GM19372 (cell line): ENCODE measurements at regions not wholly inside any gene's neighbourhood (a gene's known extent, or its start where the extent isn't known, plus 50 kb on each side); places are given as distances from the start of the nearest gene placed in this dataset.
"Not testable (repeated sequence)": the region's sequence is repeated elsewhere in the genome, so short reads cannot be mapped to it uniquely, and the experiment has no call there.

Source experiments
- ATAC-seq: cut with Tn5 transposase; IDR thresholded peaks from one replicate; pipeline ENCODE4 v1.9.1; 2021; ENCODE audit warnings: mild to moderate bottlenecking, low read depth, moderate library complexity; ENCODE audit not compliant: unreplicated experiment

DNA sequence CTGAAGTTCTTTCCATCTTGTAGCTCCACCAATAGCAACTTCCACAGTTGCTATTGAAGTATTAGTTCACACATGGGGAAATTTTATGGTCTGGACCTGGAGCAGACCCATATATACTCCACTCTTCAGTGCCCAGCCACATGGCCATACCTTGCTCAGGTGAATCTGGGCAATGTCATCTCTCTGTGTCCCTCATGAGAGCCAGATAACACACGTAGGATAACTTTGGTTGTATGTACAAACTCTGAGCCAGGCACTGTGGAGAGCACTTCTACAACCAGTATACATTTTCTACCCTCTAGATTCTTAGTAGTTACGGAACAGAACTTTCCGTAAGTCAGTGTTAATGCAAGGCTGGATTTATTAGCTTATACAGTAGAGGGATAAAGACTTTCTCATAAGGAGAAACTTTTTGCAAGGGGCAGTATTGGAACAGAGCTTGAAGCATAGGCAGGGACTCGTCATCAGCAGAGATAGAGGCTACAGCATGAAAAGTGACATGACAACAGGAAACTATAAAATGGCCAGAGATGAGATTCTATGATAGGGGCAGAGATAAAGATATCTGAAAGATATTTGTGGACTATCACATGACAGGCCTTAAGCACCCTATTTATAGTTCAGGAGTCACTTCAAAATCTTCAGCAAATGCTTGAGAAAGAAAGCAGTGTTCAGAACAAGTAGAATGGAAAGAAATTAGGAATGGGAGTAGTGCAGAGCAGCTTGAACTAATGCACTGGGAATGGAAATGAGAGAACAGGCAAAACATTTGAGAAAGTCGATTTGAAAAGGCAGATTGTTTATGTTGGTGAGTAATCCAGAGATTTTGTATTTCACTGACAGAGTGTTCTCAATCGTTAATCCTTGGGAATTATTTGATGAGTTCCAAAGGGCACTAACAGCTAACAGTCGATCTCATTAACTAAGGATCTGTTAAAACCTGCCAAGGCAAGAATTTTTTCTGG lies 481.8 kb downstream of the USP25 start:
- ATAC-seq: no peak

DNA sequence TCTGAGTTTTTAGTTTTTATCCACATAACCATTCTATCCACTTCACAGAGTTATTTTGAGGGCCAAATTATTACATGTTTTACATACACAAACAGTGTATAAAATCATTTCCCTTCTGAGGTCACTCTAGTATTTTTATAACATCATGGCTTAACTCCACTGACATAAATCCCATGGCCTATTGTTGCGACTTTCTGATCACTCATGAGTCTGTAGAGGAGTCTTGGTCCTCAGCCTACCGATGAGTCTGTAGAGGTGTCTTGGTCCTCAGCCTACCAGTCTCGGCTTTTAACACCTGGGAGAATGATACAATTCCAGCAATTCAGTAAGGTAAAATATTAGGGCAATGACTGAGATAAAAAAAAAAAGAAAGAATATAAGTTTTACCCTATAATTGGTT lies 483.7 kb downstream of the USP25 start:
- no peak for ATAC-seq

DNA sequence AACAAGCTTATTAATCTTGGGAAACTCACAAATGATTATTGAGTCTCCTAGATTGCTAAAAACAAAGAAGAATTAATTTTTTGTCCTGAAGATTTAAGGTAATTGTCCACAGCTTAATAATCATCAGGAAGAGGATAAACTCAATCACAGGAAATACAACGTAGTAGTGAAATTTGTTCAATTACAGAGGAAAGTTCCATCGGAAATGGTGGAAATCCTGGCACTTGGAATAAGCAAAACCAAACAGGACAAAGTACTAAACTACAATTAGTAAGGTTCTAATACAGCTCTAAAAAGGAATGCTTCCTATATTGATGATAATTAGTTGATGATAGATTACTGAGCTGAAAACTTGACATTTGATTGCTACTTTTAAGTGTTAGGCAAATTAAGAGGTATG lies 485.4 kb downstream of the USP25 start:
- ATAC-seq: no peak

DNA sequence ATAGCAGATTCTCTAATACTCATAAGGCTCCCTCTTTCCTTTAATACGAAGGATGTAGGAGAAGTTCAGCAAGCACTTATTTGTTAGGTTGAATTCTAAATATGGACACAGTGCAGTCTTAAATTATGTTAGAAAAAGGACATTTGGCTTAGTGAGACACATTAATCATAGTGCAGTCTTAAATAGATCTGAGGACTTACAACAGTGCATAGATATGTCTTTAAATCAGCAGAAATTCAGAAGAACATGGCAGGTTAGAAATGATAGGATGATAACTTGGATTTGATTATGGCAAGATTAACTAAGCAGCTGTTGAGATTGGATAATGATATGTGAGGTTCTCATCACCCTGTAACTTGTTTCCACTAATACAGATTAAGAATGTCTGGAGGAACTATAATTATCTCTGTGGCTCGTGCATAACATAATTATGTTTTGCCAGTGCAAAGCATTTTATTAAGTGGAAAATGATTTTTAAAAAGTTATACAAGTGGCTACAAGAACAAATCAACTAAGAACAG lies 485.9 kb downstream of the USP25 start:
- ATAC-seq: no peak

DNA sequence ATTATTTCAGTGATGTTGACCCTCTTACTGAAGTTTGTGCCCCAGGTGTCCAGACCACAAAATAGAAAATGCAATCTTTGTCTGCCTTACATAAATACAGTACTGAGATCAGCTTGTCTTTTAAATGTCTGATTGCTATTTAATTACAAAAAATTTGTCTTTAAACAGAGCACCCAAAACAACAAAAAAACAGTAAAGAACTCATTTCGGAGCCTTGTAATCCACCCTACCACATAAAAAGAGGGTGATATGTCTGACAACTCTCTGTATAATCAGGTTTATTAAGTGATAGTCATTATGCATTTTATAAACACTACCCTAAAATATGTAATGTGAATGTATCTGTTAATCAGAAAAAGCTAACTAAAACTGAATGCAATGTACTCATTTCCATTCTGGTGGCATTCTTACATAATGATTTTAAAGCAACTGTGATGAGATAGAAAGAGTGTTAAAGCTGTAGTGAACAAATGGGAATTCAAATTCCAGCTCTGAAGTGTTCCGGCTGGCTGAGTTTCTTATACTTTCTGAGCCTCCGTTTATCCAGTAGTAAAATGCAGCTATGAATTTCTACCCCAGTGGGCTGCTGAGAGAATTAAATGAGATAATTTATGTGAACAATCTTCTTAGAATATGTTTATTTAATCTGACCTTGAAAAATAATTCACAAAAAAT lies 486.6 kb downstream of the USP25 start:
- no peak for ATAC-seq

GRCh38 chr21:16218682-16219343 lies 489.0 kb downstream of the USP25 start:
- no peak for ATAC-seq

GRCh38 chr21:16224756-16225155 lies 495.0 kb downstream of the USP25 start:
- not testable (repeated sequence) for ATAC-seq

DNA sequence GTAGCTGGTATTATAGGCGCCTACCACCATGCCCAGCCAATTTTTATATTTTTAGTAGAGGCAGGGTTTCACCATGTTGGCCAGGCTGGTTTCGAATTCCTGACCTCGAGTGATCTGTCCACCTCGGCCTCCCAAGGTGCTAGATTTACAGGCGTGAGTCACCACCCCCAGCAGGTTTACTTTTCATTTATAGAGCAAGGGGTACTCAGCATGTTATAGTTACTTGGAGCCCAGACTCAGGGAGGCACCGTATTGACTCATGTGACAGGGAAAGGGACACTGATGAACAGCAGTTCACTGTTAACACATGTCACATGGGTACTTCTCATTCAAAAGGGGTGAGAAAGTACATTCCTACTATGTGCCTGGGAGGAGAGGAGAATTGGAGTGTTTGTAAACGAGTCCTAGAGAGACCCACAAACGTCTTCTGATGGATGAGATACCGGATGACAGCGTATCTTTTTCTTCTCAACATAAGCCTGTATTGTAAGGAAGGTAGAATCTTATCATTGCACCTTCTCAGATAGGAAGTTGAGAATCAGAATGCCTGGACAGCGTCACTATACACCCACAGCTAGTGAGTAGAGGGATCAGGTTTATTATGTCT lies 510.0 kb downstream of the USP25 start:
- ATAC-seq: no peak

GRCh38 chr21:16241016-16241415 lies 511.2 kb downstream of the USP25 start:
- no peak for ATAC-seq

GRCh38 chr21:16241479-16241963 lies 511.7 kb downstream of the USP25 start:
- ATAC-seq: no peak

- ATAC-seq: no peak
Measured at GRCh38 chr21:16243396-16243795, 513.6 kb downstream of the USP25 start.

- no peak for ATAC-seq
Measured at GRCh38 chr21:16248705-16249104, 518.9 kb downstream of the USP25 start.

DNA sequence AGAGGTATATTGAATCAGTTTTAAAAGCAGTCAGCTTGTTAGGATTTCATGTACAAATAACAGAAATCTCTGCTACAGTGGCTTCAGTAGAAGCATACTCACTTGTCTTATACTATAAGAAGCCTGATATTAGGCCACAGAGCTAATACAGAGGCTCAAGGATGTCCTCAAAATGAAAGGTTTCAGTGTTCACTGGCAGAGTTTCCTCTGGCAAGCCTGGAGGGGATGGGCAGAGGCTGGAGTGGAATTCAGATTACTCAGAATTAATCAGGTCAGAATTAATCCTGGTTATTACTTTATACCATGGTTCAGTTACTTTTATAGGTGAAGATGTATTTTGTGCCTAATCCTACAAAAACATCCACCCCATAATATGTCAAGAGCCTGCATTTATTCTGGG lies 520.5 kb downstream of the USP25 start:
- ATAC-seq: no peak

DNA sequence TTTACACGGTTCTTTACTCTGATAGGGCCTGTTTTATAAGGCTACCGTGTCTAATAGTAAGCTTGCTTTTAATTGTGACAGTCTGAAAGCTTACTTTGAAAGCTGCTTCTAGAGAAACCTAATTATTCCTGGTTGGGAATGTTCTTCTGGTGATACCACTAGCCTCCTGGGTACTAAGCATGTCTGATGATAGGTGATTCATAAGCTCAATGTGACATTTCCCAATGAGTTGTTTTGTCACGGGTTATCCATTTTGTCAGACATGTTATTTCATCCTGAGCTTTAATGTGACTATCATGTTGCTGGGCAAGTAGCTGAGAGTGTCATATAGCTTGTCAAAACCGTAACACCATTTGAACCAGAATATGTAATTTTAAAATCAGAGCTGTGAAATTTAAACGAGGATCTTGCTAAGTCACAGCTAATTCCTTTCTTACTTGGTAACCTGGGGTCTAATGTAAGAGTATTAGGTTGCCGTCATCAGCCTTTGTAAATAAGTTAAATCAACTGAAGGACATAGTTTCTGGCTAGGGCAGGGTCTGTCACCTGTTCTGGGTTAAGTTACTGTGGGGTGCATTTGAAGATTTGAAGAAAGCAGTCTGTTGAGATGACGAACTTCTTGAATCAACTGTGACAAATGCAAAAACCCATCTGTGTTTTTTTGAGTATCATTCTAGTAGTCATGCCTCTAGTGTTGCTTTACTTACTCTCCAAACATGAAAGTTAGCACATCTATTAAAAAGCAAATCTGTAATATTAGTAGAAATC lies 529.2 kb downstream of the USP25 start:
- ATAC-seq: no peak

DNA sequence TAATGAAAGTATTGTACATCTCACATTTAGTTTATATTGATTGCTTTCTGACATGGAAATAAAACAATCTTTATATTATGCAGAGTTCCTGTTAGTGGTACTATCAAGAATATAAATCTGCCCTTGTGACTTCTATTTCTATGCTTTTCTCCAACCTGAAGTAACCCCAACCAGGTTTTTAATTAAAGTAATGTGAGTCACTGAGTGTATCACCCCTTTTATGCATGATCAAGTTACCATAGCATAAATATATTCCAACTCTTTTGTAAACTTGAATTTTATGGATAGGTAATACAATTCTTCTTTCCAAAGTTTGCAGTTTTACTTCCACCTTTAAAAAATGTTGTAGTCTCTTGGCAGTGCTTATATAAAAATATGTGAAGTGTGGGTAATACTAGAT lies 532.3 kb downstream of the USP25 start:
- ATAC-seq: no peak

- ATAC-seq: no peak
Measured at GRCh38 chr21:16264319-16264718, 534.5 kb downstream of the USP25 start.

- no peak for ATAC-seq
Measured at GRCh38 chr21:16269476-16269875, 539.7 kb downstream of the USP25 start.

- no peak for ATAC-seq
Measured at GRCh38 chr21:16279731-16280581, 550.2 kb downstream of the USP25 start.

GRCh38 chr21:16280686-16281091 lies 550.9 kb downstream of the USP25 start:
- ATAC-seq: no peak
